ENCODE measurements at regions not wholly inside any gene's neighbourhood (a gene's known extent, or its start where the extent isn't known, plus 50 kb on each side); places are given as distances from the start of the nearest gene placed in this dataset.

DNA sequence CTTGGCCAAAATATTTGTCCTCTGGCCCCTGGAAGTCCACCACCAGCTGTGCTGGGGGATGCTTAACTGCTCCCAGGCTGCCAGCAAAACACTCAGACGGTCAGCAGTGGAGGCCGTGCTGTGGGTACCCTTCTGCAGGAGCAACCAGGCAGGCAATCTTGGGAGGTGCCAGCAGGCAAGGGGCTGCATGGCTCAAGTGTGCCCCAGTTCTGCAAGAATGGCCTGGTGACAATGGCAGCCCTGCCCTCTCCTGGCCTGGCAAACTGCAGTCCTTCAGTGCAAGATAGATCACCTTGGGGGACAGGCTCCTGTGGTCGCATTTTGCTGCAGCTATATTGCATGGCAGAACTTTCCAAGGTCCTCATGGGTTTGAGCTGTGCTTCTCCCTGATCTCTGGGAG lies 728.3 kb downstream of the TMTC2 start:
- CTCF ChIA-PET: no interaction called here
- POLR2A ChIA-PET: no interaction called here

DNA sequence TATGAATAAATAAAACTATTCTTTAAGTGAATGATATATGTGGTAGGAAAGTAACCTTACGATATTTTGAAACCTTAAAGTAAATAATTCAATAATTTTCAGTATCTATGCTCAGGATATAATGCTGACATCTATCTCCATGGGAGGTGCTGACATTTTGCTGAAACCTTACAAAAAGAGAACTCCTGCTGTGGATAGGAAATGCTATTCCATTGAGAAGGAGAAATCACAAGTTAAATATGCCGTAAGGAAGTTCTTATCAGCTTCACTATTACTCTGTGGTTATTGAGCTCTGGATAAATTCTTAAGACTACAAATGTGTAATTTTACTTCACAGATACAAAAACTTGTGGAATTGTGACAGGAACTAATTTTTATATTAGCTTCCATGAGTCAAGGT lies 722.1 kb downstream of the TMTC2 start:
- Histone ChIP-seq H3K4me2 (replicated peaks; ENCODE audit: low read depth, low read length, poor library complexity, severe bottlenecking) (no peak overlapping the region), H2AFZ (ENCODE audit: insufficient read depth, low read depth, low read length, poor library complexity, severe bottlenecking) (no peak overlapping the region), H3K9ac (ENCODE audit: low read length) (no peak overlapping the region), H3K9me3 (ENCODE audit: control extremely low read depth in 1 of 3, control insufficient read depth in 2 of 3, insufficient read depth in 1 of 3, low read length in 2 of 3) (no peaks in the 10 kb centered on the region), H3K27ac (ENCODE audit: low read length in 2 of 2) (no peak overlapping the region), H3K36me3 (replicated peaks in 1 of 2; ENCODE audit: control extremely low read depth in 1 of 2, control insufficient read depth in 1 of 2, extremely low read depth in 1 of 2, insufficient read depth in 2 of 2, low read length in 1 of 2) (no peaks in the 10 kb centered on the region), H3K4me3 (ENCODE audit: control extremely low read depth in 1 of 5, extremely low read depth in 1 of 5, insufficient read depth in 1 of 5, low read depth in 2 of 5, low read length in 4 of 5) (no peak overlapping the region), H3K27me3 (replicated peaks in 1 of 4; ENCODE audit: control extremely low read depth in 1 of 4, control insufficient read depth in 3 of 4, insufficient read depth in 4 of 4, low read length in 3 of 4) (no peaks in the 10 kb centered on the region), H3K4me1 (ENCODE audit: control insufficient read depth in 2 of 2, insufficient read depth in 2 of 2, low read length in 2 of 2) (no peaks in the 10 kb centered on the region), H3K79me2 (ENCODE audit: control insufficient read depth, insufficient read depth, low read length) (no peaks in the 10 kb centered on the region), H4K20me1 (ENCODE audit: control insufficient read depth, insufficient read depth, low read length, poor library complexity, severe bottlenecking) (no peaks in the 10 kb centered on the region)
- ChIA-PET CTCF (no interaction called here), POLR2A (no interaction called here)
- Mint-ChIP-seq H3K27ac (no peak overlapping the region), H3K9me3 (ENCODE audit: insufficient read depth) (peaks cover 6% of the 10 kb centered on the region), H3K27me3 (no peaks in the 10 kb centered on the region), H3K4me1 (no peaks in the 10 kb centered on the region), H3K4me3 (no peak overlapping the region)
- ATAC-seq (ENCODE audit: low read depth): no peak
- WGBS (ENCODE audit: insufficient coverage): no CpG with 5 or more reads among the region's 2 CpGs
- intact Hi-C loops (cut with micrococcal nuclease): no loop called here
- TF ChIP-seq, protein P1, sequence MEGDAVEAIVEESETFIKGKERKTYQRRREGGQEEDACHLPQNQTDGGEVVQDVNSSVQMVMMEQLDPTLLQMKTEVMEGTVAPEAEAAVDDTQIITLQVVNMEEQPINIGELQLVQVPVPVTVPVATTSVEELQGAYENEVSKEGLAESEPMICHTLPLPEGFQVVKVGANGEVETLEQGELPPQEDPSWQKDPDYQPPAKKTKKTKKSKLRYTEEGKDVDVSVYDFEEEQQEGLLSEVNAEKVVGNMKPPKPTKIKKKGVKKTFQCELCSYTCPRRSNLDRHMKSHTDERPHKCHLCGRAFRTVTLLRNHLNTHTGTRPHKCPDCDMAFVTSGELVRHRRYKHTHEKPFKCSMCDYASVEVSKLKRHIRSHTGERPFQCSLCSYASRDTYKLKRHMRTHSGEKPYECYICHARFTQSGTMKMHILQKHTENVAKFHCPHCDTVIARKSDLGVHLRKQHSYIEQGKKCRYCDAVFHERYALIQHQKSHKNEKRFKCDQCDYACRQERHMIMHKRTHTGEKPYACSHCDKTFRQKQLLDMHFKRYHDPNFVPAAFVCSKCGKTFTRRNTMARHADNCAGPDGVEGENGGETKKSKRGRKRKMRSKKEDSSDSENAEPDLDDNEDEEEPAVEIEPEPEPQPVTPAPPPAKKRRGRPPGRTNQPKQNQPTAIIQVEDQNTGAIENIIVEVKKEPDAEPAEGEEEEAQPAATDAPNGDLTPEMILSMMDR (IDR thresholded peaks at IDR 0.05): no peak
- no peak for TF ChIP-seq EZH2 (IDR thresholded peaks at IDR 0.05; ENCODE audit: borderline replicate concordance, insufficient read depth, low read depth, low read length, poor library complexity, severe bottlenecking)
- DNase-seq: no peak

More for the DNA sequence above, 728.3 kb downstream of the TMTC2 start:
- Histone ChIP-seq H4K20me1 (ENCODE audit: control insufficient read depth, insufficient read depth, low read length, poor library complexity, severe bottlenecking) (no peaks in the 10 kb centered on the region), H3K36me3 (replicated peaks in 1 of 2; ENCODE audit: control extremely low read depth in 1 of 2, control insufficient read depth in 1 of 2, extremely low read depth in 1 of 2, insufficient read depth in 2 of 2, low read length in 1 of 2) (no peaks in the 10 kb centered on the region), H3K4me3 (ENCODE audit: control extremely low read depth in 1 of 5, extremely low read depth in 1 of 5, insufficient read depth in 1 of 5, low read depth in 2 of 5, low read length in 4 of 5) (no peak overlapping the region), H3K4me2 (replicated peaks; ENCODE audit: low read depth, low read length, poor library complexity, severe bottlenecking) (no peak overlapping the region), H3K4me1 (ENCODE audit: control insufficient read depth in 2 of 2, insufficient read depth in 2 of 2, low read length in 2 of 2) (no peaks in the 10 kb centered on the region), H3K27ac (ENCODE audit: low read length in 2 of 2) (no peak overlapping the region), H3K79me2 (ENCODE audit: control insufficient read depth, insufficient read depth, low read length) (no peaks in the 10 kb centered on the region), H3K9me3 (ENCODE audit: control extremely low read depth in 1 of 3, control insufficient read depth in 2 of 3, insufficient read depth in 1 of 3, low read length in 2 of 3) (peaks cover 0 to 7% (median 0%) of the 10 kb centered on the region in 3 donors), H3K27me3 (replicated peaks in 1 of 4; ENCODE audit: control extremely low read depth in 1 of 4, control insufficient read depth in 3 of 4, insufficient read depth in 4 of 4, low read length in 3 of 4) (no peaks in the 10 kb centered on the region), H3K9ac (ENCODE audit: low read length) (no peak overlapping the region), H2AFZ (ENCODE audit: insufficient read depth, low read depth, low read length, poor library complexity, severe bottlenecking) (no peak overlapping the region)
- Mint-ChIP-seq H3K27me3 (no peaks in the 10 kb centered on the region), H3K9me3 (ENCODE audit: insufficient read depth) (no peaks in the 10 kb centered on the region), H3K27ac (no peak overlapping the region), H3K4me1 (no peaks in the 10 kb centered on the region), H3K4me3 (no peak overlapping the region)
- TF ChIP-seq, protein P1 (IDR thresholded peaks at IDR 0.05): no peak
- no peak for TF ChIP-seq EZH2 (IDR thresholded peaks at IDR 0.05; ENCODE audit: borderline replicate concordance, insufficient read depth, low read depth, low read length, poor library complexity, severe bottlenecking)
- DNase-seq (no peak), ATAC-seq (ENCODE audit: low read depth) (no peak)
- intact Hi-C loops (cut with micrococcal nuclease): no loop called here
- 82% methylated on average over 3 of the region's 3 CpGs for WGBS (ENCODE audit: insufficient coverage)

Measured in B cell (primary cell).